HG02938 (cell line): ENCODE measurements at regions not wholly inside any gene's neighbourhood (a gene's known extent, or its start where the extent isn't known, plus 50 kb on each side); places are given as distances from the start of the nearest gene placed in this dataset.
"Not testable (repeated sequence)": the region's sequence is repeated elsewhere in the genome, so short reads cannot be mapped to it uniquely, and the experiment has no call there.

ENCODE experiments used
- ATAC-seq: cut with Tn5 transposase; IDR thresholded peaks from one replicate; pipeline ENCODE4 v1.9.1; 2021; ENCODE audit warnings: mild to moderate bottlenecking, moderate library complexity; ENCODE audit not compliant: unreplicated experiment

GRCh38 chr11:114802878-114803277 lies 124.6 kb downstream of the NXPE2 start:
- ATAC-seq = no peak

- not testable (repeated sequence) for ATAC-seq
Measured at GRCh38 chr11:114805431-114805830, 127.1 kb downstream of the NXPE2 start.

- ATAC-seq = no peak
Measured at GRCh38 chr11:114811971-114812370, 133.6 kb downstream of the NXPE2 start.

GRCh38 chr11:114812733-114813132 lies 134.4 kb downstream of the NXPE2 start:
- ATAC-seq = no peak

GRCh38 chr11:114813189-114813718 lies 134.9 kb downstream of the NXPE2 start:
- ATAC-seq = no peak

- no peak for ATAC-seq
Measured at GRCh38 chr11:114815176-114815575, 136.8 kb downstream of the NXPE2 start.

GRCh38 chr11:114815761-114816160 lies 137.4 kb downstream of the NXPE2 start:
- ATAC-seq = no peak

GRCh38 chr11:114816791-114817190 lies 138.5 kb downstream of the NXPE2 start:
- ATAC-seq = no peak

GRCh38 chr11:114818382-114818781 lies 140.1 kb downstream of the NXPE2 start:
- ATAC-seq = no peak

GRCh38 chr11:114819028-114819427 lies 140.7 kb downstream of the NXPE2 start:
- no peak for ATAC-seq

- no peak for ATAC-seq
Measured at GRCh38 chr11:114820621-114821020, 142.3 kb downstream of the NXPE2 start.

GRCh38 chr11:114821621-114822412 lies 143.5 kb downstream of the NXPE2 start:
- no peak for ATAC-seq

- ATAC-seq = no peak
Measured at GRCh38 chr11:114826910-114827442, 148.6 kb downstream of the NXPE2 start.

GRCh38 chr11:114827736-114828135 lies 149.4 kb downstream of the NXPE2 start:
- ATAC-seq = no peak

- no peak for ATAC-seq
Measured at GRCh38 chr11:114832532-114833125, 154.3 kb downstream of the NXPE2 start.

- ATAC-seq = no peak
Measured at GRCh38 chr11:114836161-114836560, 157.8 kb downstream of the NXPE2 start.

GRCh38 chr11:114844896-114845295 lies 166.6 kb downstream of the NXPE2 start:
- ATAC-seq = no peak

- ATAC-seq = no peak
Measured at GRCh38 chr11:114845766-114846415, 167.6 kb downstream of the NXPE2 start.

GRCh38 chr11:114846416-114846791 lies 168.1 kb downstream of the NXPE2 start:
- ATAC-seq = no peak

- ATAC-seq = no peak
Measured at GRCh38 chr11:114847306-114847975, 169.1 kb downstream of the NXPE2 start.

GRCh38 chr11:114848027-114848426 lies 169.7 kb downstream of the NXPE2 start:
- no peak for ATAC-seq
